ENCODE measurements at regions not wholly inside any gene's neighbourhood (a gene's known extent, or its start where the extent isn't known, plus 50 kb on each side); places are given as distances from the start of the nearest gene placed in this dataset.

GRCh38 chr20:52365688-52366087 is 174.1 kb upstream of the ZFP64 start:
- Mint-ChIP-seq H3K36me3 (ENCODE audit: low read depth) (no peaks in the 10 kb centered on the region), H3K27ac (no peak overlapping the region), H3K9me3 (peaks cover 9% of the 10 kb centered on the region), H3K4me3 (no peak overlapping the region), H3K27me3 (ENCODE audit: low read depth, poor library complexity) (peaks cover 3% of the 10 kb centered on the region), H3K4me1 (no peaks in the 10 kb centered on the region)
- DNase-seq, result no peak
- TF ChIP-seq CTCF (IDR thresholded peaks at IDR 0.05), result no peak

GRCh38 chr20:52364405-52364804 is 172.8 kb upstream of the ZFP64 start:
- H3K27me3 Mint-ChIP-seq (ENCODE audit: low read depth, poor library complexity), result peaks cover 3% of the 10 kb centered on the region

GRCh38 chr20:52361650-52362049 is 170.1 kb upstream of the ZFP64 start:
- H3K27ac Mint-ChIP-seq, result no peak overlapping the region
- H3K36me3 Mint-ChIP-seq (ENCODE audit: low read depth), result no peaks in the 10 kb centered on the region
- H3K4me3 Mint-ChIP-seq, result no peak overlapping the region
- DNase-seq, result no peak
- TF ChIP-seq CTCF (IDR thresholded peaks at IDR 0.05), result no peak
- no peaks in the 10 kb centered on the region for H3K4me1 Mint-ChIP-seq
- H3K9me3 Mint-ChIP-seq, result peaks cover under 1% of the 10 kb centered on the region
- peaks cover 3% of the 10 kb centered on the region for H3K27me3 Mint-ChIP-seq (ENCODE audit: low read depth, poor library complexity)

More at GRCh38 chr20:52364405-52364804, 172.8 kb upstream of the ZFP64 start:
- TF ChIP-seq CTCF (IDR thresholded peaks at IDR 0.05), result no peak
- Mint-ChIP-seq H3K4me3 (no peak overlapping the region), H3K4me1 (no peaks in the 10 kb centered on the region), H3K27ac (no peak overlapping the region), H3K9me3 (peaks cover under 1% of the 10 kb centered on the region), H3K36me3 (ENCODE audit: low read depth) (no peaks in the 10 kb centered on the region)
- DNase-seq, result no peak

GRCh38 chr20:52349806-52350205 is 158.2 kb upstream of the ZFP64 start:
- Mint-ChIP-seq H3K27me3 (ENCODE audit: low read depth, poor library complexity) (peaks cover 16% of the 10 kb centered on the region), H3K27ac (no peak overlapping the region), H3K4me1 (no peaks in the 10 kb centered on the region), H3K4me3 (no peak overlapping the region), H3K36me3 (ENCODE audit: low read depth) (no peaks in the 10 kb centered on the region), H3K9me3 (peaks cover 24% of the 10 kb centered on the region)
- no peak for DNase-seq
- no peak for TF ChIP-seq CTCF (IDR thresholded peaks at IDR 0.05)

- Mint-ChIP-seq H3K4me3 (no peak overlapping the region), H3K27me3 (ENCODE audit: low read depth, poor library complexity) (peaks cover 18% of the 10 kb centered on the region), H3K36me3 (ENCODE audit: low read depth) (no peaks in the 10 kb centered on the region), H3K4me1 (peaks cover 5% of the 10 kb centered on the region), H3K9me3 (peaks cover 17% of the 10 kb centered on the region), H3K27ac (no peak overlapping the region)
- no peak for TF ChIP-seq CTCF (IDR thresholded peaks at IDR 0.05)
- no peak for DNase-seq
These were observed 156.9 kb upstream of the ZFP64 start for GRCh38 chr20:52348434-52348833.

GRCh38 chr20:52346797-52347196 is 155.2 kb upstream of the ZFP64 start:
- H3K36me3 Mint-ChIP-seq (ENCODE audit: low read depth), result no peaks in the 10 kb centered on the region
- peaks cover 5% of the 10 kb centered on the region for H3K4me1 Mint-ChIP-seq
- H3K4me3 Mint-ChIP-seq, result no peak overlapping the region
- H3K27me3 Mint-ChIP-seq (ENCODE audit: low read depth, poor library complexity), result peaks cover 12% of the 10 kb centered on the region
- no peak for TF ChIP-seq CTCF (IDR thresholded peaks at IDR 0.05)
- no peak for DNase-seq
- peaks cover 3% of the 10 kb centered on the region for H3K9me3 Mint-ChIP-seq
- H3K27ac Mint-ChIP-seq, result no peak overlapping the region

All from nephron progenitor cell (in vitro differentiated cells).